H1 (cell line): ENCODE measurements at regions not wholly inside any gene's neighbourhood (a gene's known extent, or its start where the extent isn't known, plus 50 kb on each side); places are given as distances from the start of the nearest gene placed in this dataset.

Experiments used
- CTCF ChIA-PET: fragments of 300-600 bp; sonication (Branson Sonifier 250); formaldehyde crosslinking; loops from one replicate; lab custom pipeline; 2021; ENCODE audit not compliant: partially characterized antibody; lab: Charles Lee
- POLR2A ChIA-PET: fragments of 300-600 bp; sonication (Branson Sonifier 250); formaldehyde crosslinking; loops from one replicate; lab custom pipeline; 2021; ENCODE audit warnings: inconsistent platforms; ENCODE audit not compliant: partially characterized antibody; lab: Charles Lee
- DNase-seq, 2 experiments: peaks; one replicate each; pipeline versions ENCODE4 v3.0.0 to v3.0.0-alpha.2; 2010 to 2022; ENCODE audit warnings: low spot score in 2 of 2, low read depth in 1 of 2, mixed read lengths in 1 of 2
- FAIRE-seq: peaks from 2 replicates; lab custom pipeline; 2011; peaks lifted over from hg19 to GRCh38; lab: Jason Lieb, UNC
- H2AFZ ChIP-seq: 2 replicates; pipeline ENCODE4 v1.8.1; 2012; ENCODE audit warnings: low read length, inconsistent platforms
- H2AK5ac ChIP-seq: 2 replicates; pipeline ENCODE4 v1.6.1; 2013; ENCODE audit warnings: low read depth, low read length
- H2BK120ac ChIP-seq: replicated peaks from 2 replicates; pipeline ENCODE3; 2013; ENCODE audit warnings: low read depth, low read length, inconsistent platforms
- H2BK12ac ChIP-seq: 2 replicates; pipeline ENCODE4 v1.6.1; 2013; ENCODE audit warnings: low read depth, low read length
- H2BK15ac ChIP-seq: 2 replicates; pipeline ENCODE4 v1.6.1; 2013; ENCODE audit warnings: low read length
- H2BK20ac ChIP-seq: 2 replicates; pipeline ENCODE4 v1.6.1; 2013; ENCODE audit warnings: low read length
- H2BK5ac ChIP-seq: 2 replicates; pipeline ENCODE4 v1.6.1; 2013; ENCODE audit warnings: low read depth, low read length
- H3K14ac ChIP-seq: 2 replicates; pipeline ENCODE4 v1.6.1; 2013; ENCODE audit warnings: inconsistent platforms; ENCODE audit not compliant: insufficient read length
- H3K18ac ChIP-seq: 2 replicates; pipeline ENCODE4 v1.6.1; 2013; ENCODE audit warnings: low read length; ENCODE audit errors: extremely low read depth
- H3K23ac ChIP-seq: 2 replicates; pipeline ENCODE4 v1.6.1; 2013; ENCODE audit warnings: inconsistent platforms; ENCODE audit not compliant: insufficient read length
- H3K23me2 ChIP-seq: 2 replicates; pipeline ENCODE4 v1.6.1; 2013; ENCODE audit warnings: low read depth, low read length
- H3K27ac ChIP-seq: 2 replicates; pipeline ENCODE4 v1.6.1; 2011; ENCODE audit warnings: low read depth, low read length, inconsistent platforms
- H3K27me3 ChIP-seq, 4 experiments: replicated peaks in 1 of 4; 1 replicate in 1 of 4; 2 replicates in 3 of 4; pipeline versions ENCODE4 v1.6.1 to v1.8.1; 2011 to 2013; ENCODE audit warnings: low read length in 3 of 4, mild to moderate bottlenecking in 3 of 4, inconsistent platforms in 2 of 4, mixed read lengths in 2 of 4, moderate library complexity in 1 of 4; ENCODE audit not compliant: control insufficient read depth in 3 of 4, insufficient read depth in 3 of 4; ENCODE audit errors: extremely low read depth in 1 of 4
- H3K36me3 ChIP-seq, 4 experiments: 2 replicates each; pipeline versions ENCODE4 v1.6.1 to v1.8.1; 2011 to 2013; ENCODE audit warnings: mild to moderate bottlenecking in 4 of 4, low read length in 3 of 4, moderate library complexity in 2 of 4, control low read depth in 1 of 4, inconsistent platforms in 1 of 4; ENCODE audit not compliant: insufficient read depth in 4 of 4, control insufficient read depth in 2 of 4
- H3K4ac ChIP-seq: replicated peaks from 2 replicates; pipeline ENCODE3; 2013; ENCODE audit warnings: low read length, low read depth, mixed read lengths, inconsistent platforms; ENCODE audit not compliant: insufficient read length
- H3K4me1 ChIP-seq, 4 experiments: replicated peaks in 1 of 4; 1 replicate in 1 of 4; 2 replicates in 3 of 4; pipeline versions ENCODE4 v1.6.1 to v1.8.1; 2011 to 2013; ENCODE audit warnings: low read length in 3 of 4, inconsistent platforms in 2 of 4, mixed read lengths in 1 of 4; ENCODE audit not compliant: insufficient read depth in 4 of 4, control insufficient read depth in 3 of 4
- H3K4me2 ChIP-seq, 2 experiments: 2 replicates each; pipeline versions ENCODE4 v1.6.1 to v1.8.1; 2011 to 2013; ENCODE audit warnings: low read depth in 2 of 2, low read length in 2 of 2, control low read depth in 1 of 2, inconsistent platforms in 1 of 2, mild to moderate bottlenecking in 1 of 2; ENCODE audit not compliant: insufficient read depth in 1 of 2
- H3K4me3 ChIP-seq, 4 experiments: fragments of 200-600, 300-600 bp in 1 of 4; sonication (generic), shearing (Covaris generic), sonication (Bioruptor Twin) in 1 of 4; 2 replicates each; pipeline versions ENCODE4 v1.5.1 to v1.8.1; 2011 to 2016; ENCODE audit warnings: low read length in 4 of 4, low read depth in 3 of 4, control low read depth in 2 of 4, inconsistent platforms in 2 of 4, mild to moderate bottlenecking in 2 of 4, mixed read lengths in 1 of 4, moderate library complexity in 1 of 4; ENCODE audit not compliant: insufficient read depth in 2 of 4; ENCODE audit errors: extremely low read depth in 1 of 4
- H3K56ac ChIP-seq: replicated peaks from 2 replicates; pipeline ENCODE3; 2013; ENCODE audit warnings: low read depth, mild to moderate bottlenecking, mixed read lengths, low read length, inconsistent platforms; ENCODE audit not compliant: insufficient read length
- H3K79me1 ChIP-seq: 2 replicates; pipeline ENCODE4 v1.6.1; 2013; ENCODE audit warnings: low read depth, low read length, control low read depth
- H3K79me2 ChIP-seq, 2 experiments: 2 replicates each; pipeline versions ENCODE4 v1.6.1 to v1.8.1; 2012 to 2013; ENCODE audit warnings: low read length in 2 of 2, mild to moderate bottlenecking in 2 of 2, inconsistent platforms in 1 of 2; ENCODE audit not compliant: insufficient read depth in 2 of 2, control insufficient read depth in 1 of 2
- H3K9ac ChIP-seq, 4 experiments: replicated peaks in 1 of 4; 1 replicate in 1 of 4; 2 replicates in 3 of 4; pipeline versions ENCODE4 v1.6.1 to v1.8.1; 2011 to 2013; ENCODE audit warnings: low read depth in 3 of 4, low read length in 3 of 4, control low read depth in 2 of 4, mild to moderate bottlenecking in 2 of 4, moderate library complexity in 2 of 4, inconsistent platforms in 1 of 4; ENCODE audit errors: extremely low read depth in 1 of 4
- H3K9me3 ChIP-seq, 2 experiments: 2 replicates each; pipeline versions ENCODE4 v1.6.1 to v1.8.1; 2012 to 2013; ENCODE audit warnings: mild to moderate bottlenecking in 2 of 2, moderate library complexity in 2 of 2, control low read depth in 1 of 2, inconsistent platforms in 1 of 2, low read depth in 1 of 2, low read length in 1 of 2, mixed read lengths in 1 of 2; ENCODE audit not compliant: insufficient read depth in 2 of 2
- H4K20me1 ChIP-seq, 2 experiments: replicated peaks in 1 of 2; 2 replicates each; pipeline versions ENCODE3 to v1.8.1; 2011 to 2013; ENCODE audit warnings: inconsistent platforms in 2 of 2, low read length in 2 of 2, mild to moderate bottlenecking in 1 of 2; ENCODE audit not compliant: insufficient read depth in 2 of 2, control insufficient read depth in 1 of 2
- H4K5ac ChIP-seq: 2 replicates; pipeline ENCODE4 v1.6.1; 2013; ENCODE audit warnings: low read length, low read depth, mixed read lengths, inconsistent platforms; ENCODE audit not compliant: insufficient read length
- H4K8ac ChIP-seq: 2 replicates; pipeline ENCODE4 v1.8.0; 2013; ENCODE audit warnings: mild to moderate bottlenecking, moderate library complexity, low read length, inconsistent platforms; ENCODE audit not compliant: insufficient read depth; ENCODE audit errors: extremely low read depth
- H4K91ac ChIP-seq: replicated peaks from 2 replicates; pipeline ENCODE3; 2013; ENCODE audit warnings: low read length, mixed read lengths, inconsistent platforms; ENCODE audit not compliant: insufficient read length
- BACH1 ChIP-seq: IDR thresholded peaks from 2 replicates; pipeline ENCODE4 v1.6.1; 2012; ENCODE audit warnings: low read length, improper control_type of control experiment
- CREB1 ChIP-seq: IDR thresholded peaks from 2 replicates; pipeline ENCODE4 v1.6.1; 2012; ENCODE audit warnings: inconsistent platforms
- GABPA ChIP-seq: IDR thresholded peaks from 2 replicates; pipeline ENCODE4 v1.6.1; 2011; ENCODE audit warnings: mild to moderate bottlenecking, low read length, moderate library complexity, borderline replicate concordance; ENCODE audit not compliant: insufficient read depth
- GTF2F1 ChIP-seq: IDR thresholded peaks from 2 replicates; pipeline ENCODE4 v1.6.1; 2012; ENCODE audit warnings: low read depth, low read length, improper control_type of control experiment, borderline replicate concordance
- JUND ChIP-seq: IDR thresholded peaks from 2 replicates; pipeline ENCODE4 v1.6.1; 2011; ENCODE audit warnings: mild to moderate bottlenecking, improper control_type of control experiment, low read length
- RAD21 ChIP-seq, 2 experiments: IDR thresholded peaks in 1 of 2; conservative IDR thresholded peaks in 1 of 2; 2 replicates each; pipeline ENCODE4 v1.6.1; 2011; ENCODE audit warnings: low read depth in 2 of 2, low read length in 2 of 2, improper control_type of control experiment in 1 of 2, inconsistent platforms in 1 of 2, mild to moderate bottlenecking in 1 of 2, moderate library complexity in 1 of 2
- SIRT6 ChIP-seq: IDR thresholded peaks from one replicate; pipeline ENCODE4 v1.7.1; 2012; ENCODE audit warnings: low read length, inconsistent platforms
- SP4 ChIP-seq: IDR thresholded peaks from 2 replicates; pipeline ENCODE4 v1.6.1; 2012; ENCODE audit warnings: low read length, inconsistent platforms
- TBP ChIP-seq: IDR thresholded peaks from 2 replicates; pipeline ENCODE4 v1.6.1; 2011; ENCODE audit warnings: low read depth, low read length, improper control_type of control experiment
- TCF12 ChIP-seq: IDR thresholded peaks from 2 replicates; pipeline ENCODE4 v1.6.1; 2011; ENCODE audit warnings: low read depth, mild to moderate bottlenecking, low read length
- WGBS, 2 experiments: shearing (Covaris generic) in 1 of 2; methylation state at CpG; one replicate each; pipeline versions ENCODE4 v1.1.6 to v1.1.7; 2013 to 2015; ENCODE audit warnings: low lambda C conversion rate in 2 of 2, mixed read lengths in 2 of 2, inconsistent platforms in 1 of 2, low coverage in 1 of 2, missing lambda C conversion rate in 1 of 2; ENCODE audit not compliant: insufficient replicate concordance in 2 of 2, insufficient coverage in 1 of 2, insufficient read length in 1 of 2; ENCODE audit errors: extremely low coverage in 1 of 2, missing lambda C conversion rate in 1 of 2; 5-methylcytosine and 5-hydroxymethylcytosine counted together
- TF ChIP-seq, protein P1 (sequence below): IDR thresholded peaks from 2 replicates; pipeline ENCODE4 v1.6.1; 2012; ENCODE audit warnings: inconsistent platforms
- TF ChIP-seq, protein P2 (sequence below), 3 experiments: IDR thresholded peaks; 1 replicate in 2 of 3; 2 replicates in 1 of 3; pipeline versions ENCODE4 v1.5.1 to v1.6.1; 2011; ENCODE audit warnings: low read length in 3 of 3, mild to moderate bottlenecking in 3 of 3, inconsistent platforms in 2 of 3, low read depth in 1 of 3, moderate library complexity in 1 of 3; ENCODE audit not compliant: insufficient read depth in 1 of 3; ENCODE audit errors: control extremely low read depth in 1 of 3

DNA sequence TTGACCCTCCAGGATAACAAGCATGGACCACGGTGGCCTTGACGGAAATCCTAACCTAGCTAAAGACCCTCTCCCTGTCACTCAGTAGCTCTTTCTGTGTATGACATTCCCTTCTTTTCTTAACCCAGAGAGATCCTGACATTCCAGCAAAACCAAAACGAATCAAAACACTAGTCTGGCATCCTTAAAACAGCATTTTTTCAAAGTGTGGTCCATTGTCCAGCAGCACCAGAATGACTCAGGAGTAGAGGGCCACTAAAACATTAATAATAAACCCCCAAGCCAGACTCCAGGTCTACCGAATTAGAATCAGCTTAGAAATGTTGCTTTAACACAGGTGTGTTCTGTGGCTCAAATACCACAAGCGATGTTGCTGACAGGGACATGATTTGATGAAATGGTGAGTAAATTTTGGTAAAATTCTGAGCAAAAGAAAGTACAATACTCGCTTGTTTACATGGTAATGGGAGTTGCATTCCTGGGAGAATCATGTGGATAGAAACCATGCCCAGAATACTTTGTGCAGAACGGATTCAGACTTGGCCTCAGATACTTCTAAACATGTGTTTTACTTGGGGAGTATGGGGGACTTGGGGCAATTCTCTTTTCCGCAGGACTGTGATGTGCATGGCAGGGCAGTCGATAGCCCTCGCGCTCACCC is 174.2 kb upstream of the KCNG1 start:
- Histone ChIP-seq H3K79me1 (no peaks in the 10 kb centered on the region), H3K23ac (no peak overlapping the region), H4K20me1 (no peaks in the 10 kb centered on the region), H3K4me1 (no peaks in the 10 kb centered on the region), H3K14ac (no peak overlapping the region), H3K9me3 (no peaks in the 10 kb centered on the region), H3K4me3 (no peak overlapping the region), H3K23me2 (no peaks in the 10 kb centered on the region), H2BK120ac (no peak overlapping the region), H3K4me2 (no peak overlapping the region), H4K5ac (no peak overlapping the region), H3K27me3 (no peaks in the 10 kb centered on the region), H3K4ac (no peak overlapping the region), H3K9ac (no peak overlapping the region), H3K18ac (no peak overlapping the region), H4K8ac (no peak overlapping the region), H2BK20ac (no peak overlapping the region), H2BK5ac (no peak overlapping the region), H3K36me3 (no peaks in the 10 kb centered on the region; a peak in 1 of 8 replicates), H2AK5ac (no peak overlapping the region), H2AFZ (no peak overlapping the region), H3K56ac (no peak overlapping the region), H4K91ac (no peak overlapping the region), H2BK15ac (no peak overlapping the region), H3K27ac (no peak overlapping the region), H2BK12ac (no peak overlapping the region), H3K79me2 (no peaks in the 10 kb centered on the region)
- DNase-seq, result no peak
- no peak for FAIRE-seq
- 88% methylated on average over 11 of the region's 11 CpGs; no CpG with 5 or more reads in 1 of the 2 experiments for WGBS, 2 experiments
- POLR2A ChIA-PET, result no interaction called here
- CTCF ChIA-PET, result no interaction called here
- TF ChIP-seq RAD21 (IDR thresholded peaks at IDR 0.05 in 1 of 2, conservative IDR thresholded peaks at IDR 0.05 in 1 of 2; ENCODE audit: low read depth in 2 of 2, low read length in 2 of 2), result no peak
- TF ChIP-seq SIRT6, result no peak
- TF ChIP-seq, protein P1, sequence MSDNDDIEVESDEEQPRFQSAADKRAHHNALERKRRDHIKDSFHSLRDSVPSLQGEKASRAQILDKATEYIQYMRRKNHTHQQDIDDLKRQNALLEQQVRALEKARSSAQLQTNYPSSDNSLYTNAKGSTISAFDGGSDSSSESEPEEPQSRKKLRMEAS, result no peak
- TF ChIP-seq, protein P2, sequence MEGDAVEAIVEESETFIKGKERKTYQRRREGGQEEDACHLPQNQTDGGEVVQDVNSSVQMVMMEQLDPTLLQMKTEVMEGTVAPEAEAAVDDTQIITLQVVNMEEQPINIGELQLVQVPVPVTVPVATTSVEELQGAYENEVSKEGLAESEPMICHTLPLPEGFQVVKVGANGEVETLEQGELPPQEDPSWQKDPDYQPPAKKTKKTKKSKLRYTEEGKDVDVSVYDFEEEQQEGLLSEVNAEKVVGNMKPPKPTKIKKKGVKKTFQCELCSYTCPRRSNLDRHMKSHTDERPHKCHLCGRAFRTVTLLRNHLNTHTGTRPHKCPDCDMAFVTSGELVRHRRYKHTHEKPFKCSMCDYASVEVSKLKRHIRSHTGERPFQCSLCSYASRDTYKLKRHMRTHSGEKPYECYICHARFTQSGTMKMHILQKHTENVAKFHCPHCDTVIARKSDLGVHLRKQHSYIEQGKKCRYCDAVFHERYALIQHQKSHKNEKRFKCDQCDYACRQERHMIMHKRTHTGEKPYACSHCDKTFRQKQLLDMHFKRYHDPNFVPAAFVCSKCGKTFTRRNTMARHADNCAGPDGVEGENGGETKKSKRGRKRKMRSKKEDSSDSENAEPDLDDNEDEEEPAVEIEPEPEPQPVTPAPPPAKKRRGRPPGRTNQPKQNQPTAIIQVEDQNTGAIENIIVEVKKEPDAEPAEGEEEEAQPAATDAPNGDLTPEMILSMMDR (IDR thresholded peaks at IDR 0.05; ENCODE audit: control extremely low read depth in 1 of 3, insufficient read depth in 1 of 3, low read depth in 1 of 3, low read length in 3 of 3), result no peak
- no peak for TF ChIP-seq GABPA
- no peak for TF ChIP-seq SP4
- no peak for TF ChIP-seq CREB1
- no peak for TF ChIP-seq JUND
- no peak for TF ChIP-seq GTF2F1
- no peak for TF ChIP-seq BACH1
- no peak for TF ChIP-seq TBP
- no peak for TF ChIP-seq TCF12
